ENCODE measurements at regions not wholly inside any gene's neighbourhood (a gene's known extent, or its start where the extent isn't known, plus 50 kb on each side); places are given as distances from the start of the nearest gene placed in this dataset.

GRCh38 chr6:40792183-40792582 lies 205.0 kb upstream of the LRFN2 start:
- no peaks in the 10 kb centered on the region for H3K9me3 ChIP-seq (ENCODE audit: low read depth, low read length, poor library complexity, severe bottlenecking)
- H3K4me3 ChIP-seq (ENCODE audit: low read depth, low read length, poor library complexity, severe bottlenecking), result no peak overlapping the region
- intact Hi-C loops (cut with micrococcal nuclease; ENCODE audit: unreplicated experiment), result no loop called here
- no peak for DNase-seq (ENCODE audit: low spot score)
- H3K27me3 ChIP-seq (replicated peaks; ENCODE audit: insufficient read depth, low read depth, low read length, poor library complexity), result no peaks in the 10 kb centered on the region
- no peaks in the 10 kb centered on the region for H3K36me3 ChIP-seq (ENCODE audit: insufficient read depth, low read length, poor library complexity, severe bottlenecking)
- no peak for TF ChIP-seq EZH2 (IDR thresholded peaks at IDR 0.05; ENCODE audit: borderline replicate concordance, low read depth, low read length, poor library complexity, severe bottlenecking)
- no peak overlapping the region for H3K27ac ChIP-seq (ENCODE audit: low read depth, low read length, poor library complexity, severe bottlenecking)
- ChIA-PET CTCF (no interaction called here), POLR2A (ENCODE audit: low non-redundant PET) (no interaction called here)
- no TSS peak for BruUV-seq (replicated peaks)
- peaks cover 5% of the 10 kb centered on the region for H3K4me1 ChIP-seq (ENCODE audit: insufficient read depth, low read length, poor library complexity, severe bottlenecking)

GRCh38 chr6:40791004-40791403 lies 203.8 kb upstream of the LRFN2 start:
- no peak overlapping the region for H3K4me3 ChIP-seq (ENCODE audit: low read depth, low read length, poor library complexity, severe bottlenecking)
- no peaks in the 10 kb centered on the region for H3K36me3 ChIP-seq (ENCODE audit: insufficient read depth, low read length, poor library complexity, severe bottlenecking)
- no peaks in the 10 kb centered on the region for H3K4me1 ChIP-seq (ENCODE audit: insufficient read depth, low read length, poor library complexity, severe bottlenecking)
- intact Hi-C loops (cut with micrococcal nuclease; ENCODE audit: unreplicated experiment), result no loop called here
- no peak for DNase-seq (ENCODE audit: low spot score)
- no peaks in the 10 kb centered on the region for H3K27me3 ChIP-seq (replicated peaks; ENCODE audit: insufficient read depth, low read depth, low read length, poor library complexity)
- BruUV-seq (replicated peaks), result no TSS peak
- ChIA-PET CTCF (no interaction called here), POLR2A (ENCODE audit: low non-redundant PET) (no interaction called here)
- TF ChIP-seq CTCF (conservative IDR thresholded peaks at IDR 0.05; ENCODE audit: low read depth, low read length) (no peak), EZH2 (IDR thresholded peaks at IDR 0.05; ENCODE audit: borderline replicate concordance, low read depth, low read length, poor library complexity, severe bottlenecking) (no peak)
- H3K27ac ChIP-seq (ENCODE audit: low read depth, low read length, poor library complexity, severe bottlenecking), result no peak overlapping the region
- H3K9me3 ChIP-seq (ENCODE audit: low read depth, low read length, poor library complexity, severe bottlenecking), result no peaks in the 10 kb centered on the region

- Histone ChIP-seq H3K27ac (ENCODE audit: low read depth, low read length, poor library complexity, severe bottlenecking) (no peak overlapping the region), H3K4me3 (ENCODE audit: low read depth, low read length, poor library complexity, severe bottlenecking) (no peak overlapping the region), H3K36me3 (ENCODE audit: insufficient read depth, low read length, poor library complexity, severe bottlenecking) (no peaks in the 10 kb centered on the region), H3K27me3 (replicated peaks; ENCODE audit: insufficient read depth, low read depth, low read length, poor library complexity) (no peaks in the 10 kb centered on the region), H3K9me3 (ENCODE audit: low read depth, low read length, poor library complexity, severe bottlenecking) (no peaks in the 10 kb centered on the region), H3K4me1 (ENCODE audit: insufficient read depth, low read length, poor library complexity, severe bottlenecking) (no peaks in the 10 kb centered on the region)
- CTCF ChIA-PET, result no interaction called here
- TF ChIP-seq CTCF (conservative IDR thresholded peaks at IDR 0.05; ENCODE audit: low read depth, low read length) (no peak), EZH2 (IDR thresholded peaks at IDR 0.05; ENCODE audit: borderline replicate concordance, low read depth, low read length, poor library complexity, severe bottlenecking) (no peak)
- no TSS peak for BruUV-seq (replicated peaks)
- intact Hi-C loops (cut with micrococcal nuclease; ENCODE audit: unreplicated experiment), result no loop called here
- POLR2A ChIA-PET (ENCODE audit: low non-redundant PET), result no interaction called here
- DNase-seq (ENCODE audit: low spot score), result no peak
Measured at GRCh38 chr6:40788661-40789655, 201.8 kb upstream of the LRFN2 start.
